ENCODE measurements at regions not wholly inside any gene's neighbourhood (a gene's known extent, or its start where the extent isn't known, plus 50 kb on each side); places are given as distances from the start of the nearest gene placed in this dataset.

DNA sequence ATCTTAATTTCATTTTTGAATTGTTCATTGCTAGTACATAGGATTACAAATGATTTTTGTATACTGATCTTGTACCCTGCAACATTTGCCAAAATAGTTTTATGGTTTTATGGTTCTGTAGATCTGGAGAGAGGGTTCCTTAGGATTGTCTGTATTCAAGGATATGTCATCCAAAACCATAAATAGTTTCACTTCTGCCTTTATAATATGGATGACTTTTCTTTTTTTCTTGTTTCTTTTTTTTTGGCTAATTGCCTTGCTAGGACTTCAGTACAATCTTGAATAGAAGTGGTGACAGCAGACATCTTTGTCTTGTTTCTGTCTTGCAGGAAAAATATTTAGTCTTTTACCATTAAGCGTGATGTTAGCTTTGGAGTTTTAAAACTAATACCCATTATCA is 383.9 kb upstream of the HS6ST1 start:
- H3K9me3 Mint-ChIP-seq, result peaks cover 10% of the 10 kb centered on the region
- H3K4me1 Mint-ChIP-seq, result no peaks in the 10 kb centered on the region
- H3K36me3 Mint-ChIP-seq, result no peaks in the 10 kb centered on the region
- H3K27ac Mint-ChIP-seq, result no peak overlapping the region
- peaks cover 5% of the 10 kb centered on the region for H3K27me3 Mint-ChIP-seq
- H3K4me3 Mint-ChIP-seq, result no peak overlapping the region

DNA sequence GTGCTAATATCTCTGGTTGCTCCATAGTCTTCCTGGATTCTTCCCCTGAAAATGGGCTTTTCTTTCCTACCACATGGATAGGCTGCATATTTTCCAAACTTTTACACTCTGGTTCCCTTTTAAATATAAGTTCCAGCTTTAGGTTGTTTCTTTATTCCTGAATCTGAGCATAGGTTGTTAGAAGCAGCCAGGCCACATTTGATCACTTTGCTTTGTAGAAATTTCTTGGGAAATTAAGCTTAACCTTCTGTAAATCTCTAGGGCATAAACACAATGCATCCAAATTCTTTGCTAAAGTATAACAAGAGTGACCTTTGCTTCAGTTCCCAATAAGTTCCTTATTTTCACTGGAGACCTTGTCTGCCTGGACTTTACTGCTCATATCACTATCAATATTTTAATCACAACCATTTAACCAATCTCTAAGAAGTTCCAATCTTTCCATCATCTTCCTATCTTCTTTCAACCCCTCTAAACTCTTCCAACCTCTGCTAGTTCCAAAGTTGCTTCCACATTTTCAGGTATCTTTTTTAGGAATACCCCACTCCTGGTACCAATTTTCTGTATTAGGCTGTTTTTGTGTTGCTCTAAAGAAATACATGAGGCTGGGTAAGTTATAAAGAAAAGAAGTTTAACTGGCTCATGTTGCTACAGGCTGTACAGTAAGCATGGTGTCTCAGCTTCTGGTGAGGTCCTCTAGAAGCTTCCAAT is 389.6 kb upstream of the HS6ST1 start:
- H3K27ac Mint-ChIP-seq, result no peak overlapping the region
- H3K36me3 Mint-ChIP-seq, result peaks cover 1% of the 10 kb centered on the region
- H3K4me3 Mint-ChIP-seq, result no peak overlapping the region
- H3K27me3 Mint-ChIP-seq, result peaks cover 7% of the 10 kb centered on the region
- H3K9me3 Mint-ChIP-seq, result peaks cover 30% of the 10 kb centered on the region
- no peaks in the 10 kb centered on the region for H3K4me1 Mint-ChIP-seq

- H3K4me1 Mint-ChIP-seq, result no peaks in the 10 kb centered on the region
Observed at GRCh38 chr2:128710242-128710641, 391.6 kb upstream of the HS6ST1 start.

GRCh38 chr2:128710729-128711128 is 392.1 kb upstream of the HS6ST1 start:
- Mint-ChIP-seq H3K4me1 (no peaks in the 10 kb centered on the region), H3K9me3 (peaks cover 25% of the 10 kb centered on the region), H3K36me3 (peaks cover 1% of the 10 kb centered on the region), H3K4me3 (no peak overlapping the region), H3K27ac (no peak overlapping the region), H3K27me3 (peaks cover 11% of the 10 kb centered on the region)

More at GRCh38 chr2:128710242-128710641, 391.6 kb upstream of the HS6ST1 start:
- Mint-ChIP-seq H3K9me3 (peaks cover 25% of the 10 kb centered on the region), H3K27ac (no peak overlapping the region), H3K4me3 (no peak overlapping the region), H3K36me3 (peaks cover 1% of the 10 kb centered on the region), H3K27me3 (peaks cover 8% of the 10 kb centered on the region)

- H3K4me3 Mint-ChIP-seq, result no peak overlapping the region
- no peak overlapping the region for H3K27ac Mint-ChIP-seq
- H3K9me3 Mint-ChIP-seq, result peaks cover 11% of the 10 kb centered on the region
- H3K27me3 Mint-ChIP-seq, result peaks cover 12% of the 10 kb centered on the region
- H3K36me3 Mint-ChIP-seq, result peaks cover 1% of the 10 kb centered on the region
- H3K4me1 Mint-ChIP-seq, result no peaks in the 10 kb centered on the region
Observed at GRCh38 chr2:128714285-128714684, 395.6 kb upstream of the HS6ST1 start.

GRCh38 chr2:128714851-128715312 is 396.2 kb upstream of the HS6ST1 start:
- Mint-ChIP-seq H3K27me3 (peaks cover 12% of the 10 kb centered on the region), H3K9me3 (peaks cover 5% of the 10 kb centered on the region), H3K4me3 (no peak overlapping the region), H3K4me1 (no peaks in the 10 kb centered on the region), H3K27ac (no peak overlapping the region), H3K36me3 (no peaks in the 10 kb centered on the region)

- Mint-ChIP-seq H3K4me3 (no peak overlapping the region), H3K27ac (no peak overlapping the region), H3K36me3 (no peaks in the 10 kb centered on the region), H3K9me3 (peaks cover under 1% of the 10 kb centered on the region), H3K27me3 (peaks cover 10% of the 10 kb centered on the region), H3K4me1 (no peaks in the 10 kb centered on the region)
Observed at GRCh38 chr2:128715360-128715759, 396.7 kb upstream of the HS6ST1 start.

- Mint-ChIP-seq H3K4me1 (no peaks in the 10 kb centered on the region), H3K27me3 (peaks cover 10% of the 10 kb centered on the region), H3K9me3 (no peaks in the 10 kb centered on the region), H3K36me3 (no peaks in the 10 kb centered on the region), H3K27ac (no peak overlapping the region), H3K4me3 (no peak overlapping the region)
Observed at GRCh38 chr2:128716299-128716721, 397.6 kb upstream of the HS6ST1 start.

- no peaks in the 10 kb centered on the region for H3K9me3 Mint-ChIP-seq
- no peaks in the 10 kb centered on the region for H3K4me1 Mint-ChIP-seq
- H3K27ac Mint-ChIP-seq, result no peak overlapping the region
- H3K36me3 Mint-ChIP-seq, result no peaks in the 10 kb centered on the region
- H3K4me3 Mint-ChIP-seq, result no peak overlapping the region
- peaks cover 10% of the 10 kb centered on the region for H3K27me3 Mint-ChIP-seq
Observed at GRCh38 chr2:128717758-128718710, 399.4 kb upstream of the HS6ST1 start.

DNA sequence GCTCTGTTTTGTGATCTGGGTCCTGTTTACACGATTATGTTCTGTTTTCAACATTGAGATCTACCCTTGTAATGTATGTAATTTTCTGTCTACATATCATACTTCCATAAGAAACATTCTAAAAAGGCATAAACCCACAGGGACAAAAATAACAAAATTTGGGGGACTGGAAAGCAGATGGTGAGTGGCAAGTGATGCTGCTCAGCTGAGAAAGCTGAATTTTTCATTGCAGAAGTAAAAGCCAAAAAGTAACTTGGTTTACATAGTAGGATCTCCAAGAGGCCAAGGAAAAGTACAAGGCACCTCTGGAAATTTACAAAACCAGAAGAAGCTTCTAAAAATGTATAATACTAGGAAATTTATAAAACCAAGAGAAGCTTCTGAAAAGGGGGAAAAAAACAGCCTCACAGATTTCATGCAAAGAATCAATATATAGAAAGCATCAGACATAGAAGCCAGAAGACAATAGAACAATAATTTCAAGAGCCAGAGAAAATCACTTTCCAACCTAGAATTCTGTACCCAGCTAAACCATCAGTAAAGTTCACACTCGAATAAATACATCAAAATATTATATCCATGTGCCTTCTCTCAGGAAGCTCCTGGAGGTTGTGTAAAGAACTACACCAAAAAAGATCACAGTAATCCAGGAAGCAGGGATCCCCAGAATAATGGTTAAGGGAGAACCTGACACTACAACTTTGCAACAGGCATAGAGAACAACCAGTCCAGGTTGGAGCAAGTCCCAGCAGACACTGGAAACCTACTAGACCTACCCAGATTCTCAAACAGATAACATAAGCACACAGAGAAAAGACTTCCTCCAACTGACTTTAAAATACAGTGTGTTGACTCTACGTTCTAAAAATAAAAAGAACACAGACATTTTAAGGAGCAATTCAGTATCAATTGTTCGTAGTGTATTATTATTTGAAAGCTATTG is 401.7 kb upstream of the HS6ST1 start:
- Mint-ChIP-seq H3K27me3 (peaks cover 6% of the 10 kb centered on the region), H3K27ac (no peak overlapping the region), H3K9me3 (no peaks in the 10 kb centered on the region), H3K4me3 (no peak overlapping the region), H3K36me3 (no peaks in the 10 kb centered on the region), H3K4me1 (no peaks in the 10 kb centered on the region)

DNA sequence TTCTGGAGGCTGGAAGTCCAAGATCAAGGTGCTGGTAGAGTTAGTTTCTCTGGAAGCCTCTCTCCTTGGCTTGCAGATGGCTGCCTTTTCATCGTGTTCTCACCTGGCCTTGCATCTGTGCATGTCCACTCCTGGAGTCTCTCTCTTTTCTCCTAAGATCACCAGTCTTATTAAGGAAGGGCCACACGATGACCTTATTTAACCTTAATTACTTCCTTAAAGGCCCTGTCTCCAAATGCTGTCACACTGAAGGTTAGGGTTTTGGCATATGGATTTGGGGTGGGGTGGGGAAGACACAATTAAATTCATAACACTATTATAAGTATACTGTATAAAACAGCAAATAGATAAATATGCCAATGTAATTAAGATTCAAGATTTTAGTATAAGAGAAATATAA is 402.4 kb upstream of the HS6ST1 start:
- Mint-ChIP-seq H3K9me3 (no peaks in the 10 kb centered on the region), H3K36me3 (no peaks in the 10 kb centered on the region), H3K4me1 (no peaks in the 10 kb centered on the region), H3K27ac (no peak overlapping the region), H3K4me3 (no peak overlapping the region), H3K27me3 (peaks cover 4% of the 10 kb centered on the region)

- no peaks in the 10 kb centered on the region for H3K4me1 Mint-ChIP-seq
- no peaks in the 10 kb centered on the region for H3K9me3 Mint-ChIP-seq
- no peaks in the 10 kb centered on the region for H3K36me3 Mint-ChIP-seq
- H3K4me3 Mint-ChIP-seq, result no peak overlapping the region
- H3K27ac Mint-ChIP-seq, result no peak overlapping the region
- H3K27me3 Mint-ChIP-seq, result no peaks in the 10 kb centered on the region
Observed at GRCh38 chr2:128722489-128722888, 403.8 kb upstream of the HS6ST1 start.

- Mint-ChIP-seq H3K4me1 (no peaks in the 10 kb centered on the region), H3K9me3 (peaks cover 5% of the 10 kb centered on the region), H3K36me3 (no peaks in the 10 kb centered on the region), H3K27ac (no peak overlapping the region), H3K4me3 (no peak overlapping the region), H3K27me3 (peaks cover 2% of the 10 kb centered on the region)
Observed at GRCh38 chr2:128724547-128724946, 405.9 kb upstream of the HS6ST1 start.

- peaks cover 2% of the 10 kb centered on the region for H3K27me3 Mint-ChIP-seq
Observed at GRCh38 chr2:128724972-128725371, 406.3 kb upstream of the HS6ST1 start.

GRCh38 chr2:128726236-128726635 is 407.6 kb upstream of the HS6ST1 start:
- peaks cover 5% of the 10 kb centered on the region for H3K9me3 Mint-ChIP-seq
- H3K27ac Mint-ChIP-seq, result no peak overlapping the region
- no peaks in the 10 kb centered on the region for H3K36me3 Mint-ChIP-seq
- H3K4me1 Mint-ChIP-seq, result no peaks in the 10 kb centered on the region
- H3K4me3 Mint-ChIP-seq, result no peak overlapping the region
- peaks cover 4% of the 10 kb centered on the region for H3K27me3 Mint-ChIP-seq

More at GRCh38 chr2:128724972-128725371, 406.3 kb upstream of the HS6ST1 start:
- no peak overlapping the region for H3K4me3 Mint-ChIP-seq
- peaks cover 5% of the 10 kb centered on the region for H3K9me3 Mint-ChIP-seq
- no peaks in the 10 kb centered on the region for H3K36me3 Mint-ChIP-seq
- H3K4me1 Mint-ChIP-seq, result no peaks in the 10 kb centered on the region
- H3K27ac Mint-ChIP-seq, result no peak overlapping the region

Data from activated naive CD4-positive, alpha-beta T cell treated with anti-CD3 and anti-CD28 coated beads, Interleukin-2, amount 50 U/mL, for 24 hours (primary cell).